ENCODE measurements at regions not wholly inside any gene's neighbourhood (a gene's known extent, or its start where the extent isn't known, plus 50 kb on each side); places are given as distances from the start of the nearest gene placed in this dataset.

- DNase-seq = no peak
Observed at GRCh38 chr1:164466001-164466421, 93.0 kb upstream of the PBX1 start.

GRCh38 chr1:164466429-164466828, 92.6 kb upstream of the PBX1 start:
- no peak for DNase-seq

GRCh38 chr1:164470996-164471395, 88.0 kb upstream of the PBX1 start:
- no peak for DNase-seq

GRCh38 chr1:164472841-164473240, 86.1 kb upstream of the PBX1 start:
- no peak for DNase-seq

- no peak for DNase-seq
Observed at GRCh38 chr1:164473544-164473943, 85.4 kb upstream of the PBX1 start.

- DNase-seq = no peak
Observed at GRCh38 chr1:164475834-164476233, 83.2 kb upstream of the PBX1 start.

GRCh38 chr1:164477343-164477742, 81.6 kb upstream of the PBX1 start:
- DNase-seq = no peak

- no peak for DNase-seq
Observed at GRCh38 chr1:164479242-164479641, 79.7 kb upstream of the PBX1 start.

GRCh38 chr1:164480285-164480907, 78.6 kb upstream of the PBX1 start:
- DNase-seq = no peak

GRCh38 chr1:164495905-164496304, 63.1 kb upstream of the PBX1 start:
- no peak for DNase-seq

GRCh38 chr1:164498792-164499191, 60.2 kb upstream of the PBX1 start:
- no peak for DNase-seq

GRCh38 chr1:164504749-164505148, 54.2 kb upstream of the PBX1 start:
- no peak for DNase-seq
